ENCODE measurements at regions not wholly inside any gene's neighbourhood (a gene's known extent, or its start where the extent isn't known, plus 50 kb on each side); places are given as distances from the start of the nearest gene placed in this dataset.

DNA sequence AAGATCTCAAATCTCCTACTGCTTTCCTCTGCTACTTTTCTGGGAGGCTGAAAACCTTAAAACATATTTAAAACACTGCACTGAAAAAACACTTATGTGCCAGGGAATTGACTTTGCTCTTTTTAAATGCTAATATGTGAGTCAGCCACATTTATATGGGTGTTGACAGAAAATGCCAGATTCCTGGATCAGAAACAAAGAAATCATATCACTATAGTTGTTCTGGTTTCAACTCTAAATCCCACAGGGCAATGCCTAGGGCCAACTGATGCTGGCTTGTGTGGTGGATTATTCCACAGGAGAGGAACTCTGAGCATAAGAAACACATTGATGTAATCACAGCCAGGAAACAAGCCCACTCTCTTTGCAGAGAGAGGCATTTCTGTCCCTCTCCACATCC is 1439.0 kb upstream of the SPRY2 start:
- no peak for TF ChIP-seq MAZ (IDR thresholded peaks at IDR 0.05; ENCODE audit: borderline replicate concordance, low read depth, low read length)
- TF ChIP-seq JUN (IDR thresholded peaks at IDR 0.05): no peak
- no peak for TF ChIP-seq POLR2A (IDR thresholded peaks at IDR 0.05; ENCODE audit: low read length)
- TF ChIP-seq, protein P1, sequence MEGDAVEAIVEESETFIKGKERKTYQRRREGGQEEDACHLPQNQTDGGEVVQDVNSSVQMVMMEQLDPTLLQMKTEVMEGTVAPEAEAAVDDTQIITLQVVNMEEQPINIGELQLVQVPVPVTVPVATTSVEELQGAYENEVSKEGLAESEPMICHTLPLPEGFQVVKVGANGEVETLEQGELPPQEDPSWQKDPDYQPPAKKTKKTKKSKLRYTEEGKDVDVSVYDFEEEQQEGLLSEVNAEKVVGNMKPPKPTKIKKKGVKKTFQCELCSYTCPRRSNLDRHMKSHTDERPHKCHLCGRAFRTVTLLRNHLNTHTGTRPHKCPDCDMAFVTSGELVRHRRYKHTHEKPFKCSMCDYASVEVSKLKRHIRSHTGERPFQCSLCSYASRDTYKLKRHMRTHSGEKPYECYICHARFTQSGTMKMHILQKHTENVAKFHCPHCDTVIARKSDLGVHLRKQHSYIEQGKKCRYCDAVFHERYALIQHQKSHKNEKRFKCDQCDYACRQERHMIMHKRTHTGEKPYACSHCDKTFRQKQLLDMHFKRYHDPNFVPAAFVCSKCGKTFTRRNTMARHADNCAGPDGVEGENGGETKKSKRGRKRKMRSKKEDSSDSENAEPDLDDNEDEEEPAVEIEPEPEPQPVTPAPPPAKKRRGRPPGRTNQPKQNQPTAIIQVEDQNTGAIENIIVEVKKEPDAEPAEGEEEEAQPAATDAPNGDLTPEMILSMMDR (IDR thresholded peaks at IDR 0.05): no peak
- no peak for TF ChIP-seq ZSCAN20 (CRISPR knock-in tag; IDR thresholded peaks at IDR 0.05)
- TF ChIP-seq HOXB5 (CRISPR knock-in tag; IDR thresholded peaks at IDR 0.05): no peak
- TF ChIP-seq EP300 (IDR thresholded peaks at IDR 0.05): no peak
- TF ChIP-seq HDAC2 (IDR thresholded peaks at IDR 0.05): no peak
- TF ChIP-seq, protein P2, sequence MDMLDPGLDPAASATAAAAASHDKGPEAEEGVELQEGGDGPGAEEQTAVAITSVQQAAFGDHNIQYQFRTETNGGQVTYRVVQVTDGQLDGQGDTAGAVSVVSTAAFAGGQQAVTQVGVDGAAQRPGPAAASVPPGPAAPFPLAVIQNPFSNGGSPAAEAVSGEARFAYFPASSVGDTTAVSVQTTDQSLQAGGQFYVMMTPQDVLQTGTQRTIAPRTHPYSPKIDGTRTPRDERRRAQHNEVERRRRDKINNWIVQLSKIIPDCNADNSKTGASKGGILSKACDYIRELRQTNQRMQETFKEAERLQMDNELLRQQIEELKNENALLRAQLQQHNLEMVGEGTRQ (IDR thresholded peaks at IDR 0.05): no peak
- TF ChIP-seq MYC (IDR thresholded peaks at IDR 0.05; ENCODE audit: borderline replicate concordance, low read length): no peak
- TF ChIP-seq CHD2 (IDR thresholded peaks at IDR 0.05; ENCODE audit: low read length, partially characterized antibody): no peak
- no peak for TF ChIP-seq EHMT2 (IDR thresholded peaks at IDR 0.05; ENCODE audit: low read depth)

All from A549 (cell line).